GM12878 (cell line): ENCODE measurements at regions not wholly inside any gene's neighbourhood (a gene's known extent, or its start where the extent isn't known, plus 50 kb on each side); places are given as distances from the start of the nearest gene placed in this dataset.

Experiments used
- ATAC-seq: fragments of 200-7000 bp; cut with Tn5 transposase; 3 replicates; pipeline ENCODE4 v1.9.1; 2020; ENCODE audit warnings: mild to moderate bottlenecking, moderate library complexity
- BruUV-seq: library from RNA; stranded (reverse); fragments of 400-500 nt; replicated peaks from 2 replicates; lab custom pipeline; 2021; lab: Mats Ljungman, UMichigan
- CTCF ChIA-PET: fragments of 300-600 bp; sonication (Branson Sonifier 250); formaldehyde crosslinking; extraction: SDS; loops from one replicate; lab custom pipeline; 2021; ENCODE audit warnings: inconsistent platforms; lab: Yijun Ruan, JAX
- POLR2A ChIA-PET: fragments of 350-600 bp; formaldehyde crosslinking; extraction: SDS; loops from one replicate; lab custom pipeline; 2021; ENCODE audit warnings: inconsistent platforms; lab: Charles Lee
- RAD21 ChIA-PET: fragments of 300-600 bp; sonication (Branson Sonifier 250); formaldehyde crosslinking; loops from one replicate; lab custom pipeline; 2023; ENCODE audit warnings: antibody characterized with exemption; ENCODE audit not compliant: unreplicated experiment; lab: Charles Lee
- SMC1A ChIA-PET: fragments of 300-600 bp; sonication (Branson Sonifier 250); formaldehyde crosslinking; loops from one replicate; lab custom pipeline; 2023; ENCODE audit not compliant: unreplicated experiment, uncharacterized antibody; lab: Charles Lee
- DNase-seq: peaks from one replicate; pipeline ENCODE4 v3.0.0-alpha.2; 2011; ENCODE audit warnings: low read depth, low spot score
- FAIRE-seq: peaks from 3 replicates; lab custom pipeline; 2011; peaks lifted over from hg19 to GRCh38; lab: Jason Lieb, UNC
- H2AFZ ChIP-seq: 2 replicates; pipeline ENCODE4 v1.6.0; 2011; ENCODE audit warnings: low read depth, low read length, control low read depth; ENCODE audit not compliant: control insufficient read depth
- H3K27ac ChIP-seq: 2 replicates; pipeline ENCODE4 v1.5.1; 2011; ENCODE audit warnings: control low read depth; ENCODE audit not compliant: control insufficient read depth, insufficient read depth
- H3K27me3 ChIP-seq, 2 experiments: replicated peaks in 1 of 2; 2 replicates each; pipeline versions ENCODE4 v1.6.0 to v1.6.1; 2011; ENCODE audit warnings: low read length in 1 of 2; ENCODE audit not compliant: control insufficient read depth in 2 of 2, insufficient read depth in 2 of 2
- H3K36me3 ChIP-seq, 2 experiments: 2 replicates each; pipeline ENCODE4 v1.5.1; 2011; ENCODE audit warnings: low read length in 1 of 2; ENCODE audit not compliant: control insufficient read depth in 2 of 2, insufficient read depth in 2 of 2
- H3K4me1 ChIP-seq: 2 replicates; pipeline ENCODE4 v1.6.1; 2011; ENCODE audit warnings: mild to moderate bottlenecking, low read length, moderate library complexity, mixed read lengths; ENCODE audit not compliant: control insufficient read depth, insufficient read depth
- H3K4me2 ChIP-seq: 2 replicates; pipeline ENCODE4 v1.6.0; 2011; ENCODE audit warnings: control low read depth; ENCODE audit not compliant: control insufficient read depth, insufficient read depth
- H3K4me3 ChIP-seq: fragments of 200-600 bp; sonication (generic); 2 replicates; pipeline ENCODE4 v1.5.1; 2016
- H3K79me2 ChIP-seq: 2 replicates; pipeline ENCODE4 v1.6.0; 2011; ENCODE audit warnings: low read length; ENCODE audit not compliant: control insufficient read depth, insufficient read depth
- H3K9ac ChIP-seq: 2 replicates; pipeline ENCODE4 v1.8.0; 2011; ENCODE audit warnings: low read length, control low read depth, mixed read lengths; ENCODE audit not compliant: control insufficient read depth, insufficient read depth
- H3K9me3 ChIP-seq: replicated peaks from 3 replicates; pipeline ENCODE4 v1.5.1; 2011; ENCODE audit warnings: mild to moderate bottlenecking, low read length; ENCODE audit not compliant: control insufficient read depth, insufficient read depth
- H4K20me1 ChIP-seq: 2 replicates; pipeline ENCODE4 v1.6.0; 2011; ENCODE audit not compliant: control insufficient read depth, insufficient read depth
- CREB1 ChIP-seq: IDR thresholded peaks from 2 replicates; pipeline ENCODE4 v1.6.1; 2012; ENCODE audit warnings: low read depth, mild to moderate bottlenecking, inconsistent platforms
- CUX1 ChIP-seq: IDR thresholded peaks from 2 replicates; pipeline ENCODE4 v1.6.1; 2012; ENCODE audit warnings: improper control_type of control experiment, low read depth, low read length; ENCODE audit not compliant: insufficient replicate concordance
- SPI1 ChIP-seq: IDR thresholded peaks from 2 replicates; pipeline ENCODE4 v1.6.1; 2011; ENCODE audit warnings: low read depth, mild to moderate bottlenecking, low read length, moderate library complexity, borderline replicate concordance; ENCODE audit not compliant: insufficient read depth
- WGBS: methylation state at CpG from one replicate; pipeline ENCODE4 v1.1.6; 2016; ENCODE audit warnings: low lambda C conversion rate; ENCODE audit not compliant: insufficient replicate concordance, insufficient coverage; ENCODE audit errors: missing lambda C conversion rate; 5-methylcytosine and 5-hydroxymethylcytosine counted together
- in situ Hi-C: fragments of 300-500 bp; cut with MboI; formaldehyde crosslinking; loops from 9 replicates; pipeline ENCODE4 v1.14.3; 2018; ENCODE audit warnings: mixed read lengths
- intact Hi-C: fragments of 100-400 bp; cut with micrococcal nuclease; formaldehyde crosslinking; loops from one replicate; pipeline ENCODE4 v1.14.2; 2022; ENCODE audit not compliant: unreplicated experiment
- TF ChIP-seq, protein P1 (sequence below): fragments of 450-650 bp; conservative IDR thresholded peaks from 2 replicates; pipeline ENCODE4 v1.6.1; 2017; ENCODE audit warnings: mild to moderate bottlenecking, moderate library complexity

DNA sequence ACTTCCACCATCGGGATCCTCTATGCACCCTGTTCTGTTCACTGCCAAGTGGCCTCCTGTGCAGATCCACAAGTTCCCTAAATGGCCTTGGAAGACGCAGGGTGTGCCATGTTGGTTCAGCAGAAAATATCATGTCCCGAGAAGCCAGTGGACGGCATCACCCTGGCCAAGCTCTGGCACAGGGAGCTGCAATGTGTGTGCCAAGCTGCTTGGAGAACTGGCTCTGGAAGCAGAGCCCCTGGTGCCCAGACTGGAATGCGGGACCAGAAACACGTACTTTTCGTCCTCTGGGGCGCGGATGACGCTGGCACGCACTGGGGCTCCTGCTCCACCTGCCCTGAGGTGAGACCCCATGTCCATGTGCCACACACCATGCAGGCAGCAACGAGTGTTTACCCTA, 124.7 kb upstream of the CARD11 start:
- POLR2A ChIA-PET = interaction anchor here (0.6 kb wide), 1 partner anchor 348 kb away, joined by 4 read pairs; no protein-coding TSS in a partner anchor
- Histone ChIP-seq H3K27ac (no peak overlapping the region), H3K79me2 (no peaks in the 10 kb centered on the region), H3K27me3 (no peaks in the 10 kb centered on the region; a peak in 2 of 4 replicates), H2AFZ (no peak overlapping the region)
- intact Hi-C loops (no loop called here), in situ Hi-C loops (no loop called here)
- BruUV-seq = no TSS peak
- RAD21 ChIA-PET = no interaction called here
- no peak for FAIRE-seq
- TF ChIP-seq, protein P1, sequence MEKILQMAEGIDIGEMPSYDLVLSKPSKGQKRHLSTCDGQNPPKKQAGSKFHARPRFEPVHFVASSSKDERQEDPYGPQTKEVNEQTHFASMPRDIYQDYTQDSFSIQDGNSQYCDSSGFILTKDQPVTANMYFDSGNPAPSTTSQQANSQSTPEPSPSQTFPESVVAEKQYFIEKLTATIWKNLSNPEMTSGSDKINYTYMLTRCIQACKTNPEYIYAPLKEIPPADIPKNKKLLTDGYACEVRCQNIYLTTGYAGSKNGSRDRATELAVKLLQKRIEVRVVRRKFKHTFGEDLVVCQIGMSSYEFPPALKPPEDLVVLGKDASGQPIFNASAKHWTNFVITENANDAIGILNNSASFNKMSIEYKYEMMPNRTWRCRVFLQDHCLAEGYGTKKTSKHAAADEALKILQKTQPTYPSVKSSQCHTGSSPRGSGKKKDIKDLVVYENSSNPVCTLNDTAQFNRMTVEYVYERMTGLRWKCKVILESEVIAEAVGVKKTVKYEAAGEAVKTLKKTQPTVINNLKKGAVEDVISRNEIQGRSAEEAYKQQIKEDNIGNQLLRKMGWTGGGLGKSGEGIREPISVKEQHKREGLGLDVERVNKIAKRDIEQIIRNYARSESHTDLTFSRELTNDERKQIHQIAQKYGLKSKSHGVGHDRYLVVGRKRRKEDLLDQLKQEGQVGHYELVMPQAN = no peak
- TF ChIP-seq CREB1 (no peak), SPI1 (no peak), CUX1 (no peak)
- TF ChIP-seq, all 136 proteins: peak for 0
- no peak for DNase-seq
- ChIA-PET CTCF (no interaction called here), SMC1A (no interaction called here)
- no peak overlapping the region for H3K4me2 ChIP-seq
- H3K4me1 ChIP-seq = no peaks in the 10 kb centered on the region
- no peaks in the 10 kb centered on the region for H3K36me3 ChIP-seq
- H3K9me3 ChIP-seq = no peaks in the 10 kb centered on the region
- no peak overlapping the region for H3K9ac ChIP-seq
- no peaks in the 10 kb centered on the region for H4K20me1 ChIP-seq
- H3K4me3 ChIP-seq = no peak overlapping the region
- WGBS = 48% methylated on average over 12 of the region's 12 CpGs
- ATAC-seq = no peak
